IMR-90 (cell line): ENCODE measurements at regions not wholly inside any gene's neighbourhood (a gene's known extent, or its start where the extent isn't known, plus 50 kb on each side); places are given as distances from the start of the nearest gene placed in this dataset.

Experiments
- ATAC-seq: fragments of 200-7000 bp; cut with Tn5 transposase; 2 replicates; pipeline ENCODE4 v1.9.1; 2020; ENCODE audit warnings: low read depth, mild to moderate bottlenecking, moderate library complexity
- BruUV-seq: library from RNA; stranded (reverse); fragments of 400-500 nt; replicated peaks from 2 replicates; lab custom pipeline; 2021; lab: Mats Ljungman, UMichigan
- CTCF ChIA-PET: fragments of 300-600 bp; formaldehyde crosslinking; extraction: SDS; loops from one replicate; lab custom pipeline; 2021; ENCODE audit warnings: antibody characterized with exemption; lab: Yijun Ruan, JAX
- POLR2A ChIA-PET: fragments of 300-600 bp; sonication (Branson Sonifier 250); formaldehyde crosslinking; loops from one replicate; lab custom pipeline; 2022; ENCODE audit warnings: antibody characterized with exemption; ENCODE audit not compliant: unreplicated experiment; lab: Charles Lee
- DNase-seq: peaks from one replicate; pipeline ENCODE4 v3.0.0; 2013
- H2AFZ ChIP-seq: replicated peaks from 2 replicates; pipeline ENCODE3; 2013; ENCODE audit warnings: low read length, mild to moderate bottlenecking; ENCODE audit not compliant: poor library complexity
- H2AK5ac ChIP-seq: 2 replicates; pipeline ENCODE4 v1.6.1; 2013; ENCODE audit warnings: low read depth, low read length, inconsistent platforms
- H2AK9ac ChIP-seq: replicated peaks from 2 replicates; pipeline ENCODE3; 2013; ENCODE audit warnings: mild to moderate bottlenecking, low read depth, low read length, moderate library complexity; ENCODE audit not compliant: poor library complexity
- H2BK120ac ChIP-seq: 2 replicates; pipeline ENCODE4 v1.6.1; 2013; ENCODE audit warnings: low read depth, low read length, inconsistent platforms
- H2BK15ac ChIP-seq: 3 replicates; pipeline ENCODE4 v1.6.1; 2013; ENCODE audit warnings: low read depth, low read length, inconsistent platforms
- H2BK20ac ChIP-seq: 2 replicates; pipeline ENCODE4 v1.6.1; 2013; ENCODE audit warnings: low read depth, mild to moderate bottlenecking, inconsistent platforms, low read length, moderate library complexity
- H2BK5ac ChIP-seq: 2 replicates; pipeline ENCODE4 v1.6.1; 2013; ENCODE audit warnings: mild to moderate bottlenecking, low read depth, low read length, inconsistent platforms; ENCODE audit not compliant: poor library complexity, severe bottlenecking
- H3K14ac ChIP-seq: replicated peaks from 2 replicates; pipeline ENCODE4 v1.6.1; 2013; ENCODE audit warnings: low read depth, low read length, inconsistent platforms
- H3K18ac ChIP-seq: 2 replicates; pipeline ENCODE4 v1.6.1; 2013; ENCODE audit warnings: low read depth, low read length, control low read depth
- H3K23ac ChIP-seq: 2 replicates; pipeline ENCODE4 v1.6.1; 2013; ENCODE audit warnings: low read depth, low read length, inconsistent platforms
- H3K27ac ChIP-seq: 2 replicates; pipeline ENCODE4 v1.5.1; 2013; ENCODE audit warnings: mild to moderate bottlenecking, control low read depth, low read length; ENCODE audit not compliant: insufficient read depth
- H3K27me3 ChIP-seq: 2 replicates; pipeline ENCODE4 v1.6.1; 2013; ENCODE audit warnings: low read length; ENCODE audit not compliant: control insufficient read depth, insufficient read depth
- H3K36me3 ChIP-seq: 2 replicates; pipeline ENCODE4 v1.6.1; 2013; ENCODE audit warnings: low read length, mixed read lengths; ENCODE audit not compliant: control insufficient read depth, insufficient read depth
- H3K4ac ChIP-seq: 2 replicates; pipeline ENCODE4 v1.6.1; 2013; ENCODE audit warnings: low read depth, low read length, inconsistent platforms
- H3K4me1 ChIP-seq: 2 replicates; pipeline ENCODE4 v1.6.1; 2013; ENCODE audit warnings: low read length, mixed read lengths; ENCODE audit not compliant: control insufficient read depth, insufficient read depth
- H3K4me2 ChIP-seq: 2 replicates; pipeline ENCODE4 v1.6.1; 2013; ENCODE audit warnings: low read depth, mild to moderate bottlenecking, control low read depth, low read length, moderate library complexity
- H3K4me3 ChIP-seq: 2 replicates; pipeline ENCODE4 v1.5.1; 2013; ENCODE audit warnings: low read depth, mild to moderate bottlenecking, control low read depth, low read length, moderate library complexity; ENCODE audit not compliant: insufficient read depth
- H3K56ac ChIP-seq: 2 replicates; pipeline ENCODE4 v1.6.1; 2013; ENCODE audit warnings: low read length, inconsistent platforms; ENCODE audit not compliant: insufficient read depth; ENCODE audit errors: extremely low read depth
- H3K79me1 ChIP-seq, 2 experiments: 2 replicates each; pipeline ENCODE4 v1.6.1; 2013; ENCODE audit warnings: low read length in 2 of 2, inconsistent platforms in 1 of 2, low read depth in 1 of 2
- H3K9ac ChIP-seq: 2 replicates; pipeline ENCODE4 v1.6.1; 2013; ENCODE audit warnings: low read depth, low read length, control low read depth
- H3K9me1 ChIP-seq: 2 replicates; pipeline ENCODE4 v1.6.1; 2013; ENCODE audit warnings: low read length, inconsistent platforms; ENCODE audit not compliant: insufficient read depth
- H3K9me3 ChIP-seq: 2 replicates; pipeline ENCODE4 v1.6.1; 2013; ENCODE audit warnings: low read length; ENCODE audit not compliant: control insufficient read depth, insufficient read depth
- H4K20me1 ChIP-seq: 2 replicates; pipeline ENCODE4 v1.6.1; 2013; ENCODE audit warnings: low read length, inconsistent platforms; ENCODE audit not compliant: insufficient read depth
- H4K5ac ChIP-seq: 2 replicates; pipeline ENCODE4 v1.6.1; 2013; ENCODE audit warnings: mild to moderate bottlenecking, low read depth, low read length, control low read depth
- H4K8ac ChIP-seq, 2 experiments: 2 replicates each; pipeline ENCODE4 v1.6.1; 2013; ENCODE audit warnings: low read depth in 2 of 2, low read length in 2 of 2, control low read depth in 1 of 2, inconsistent platforms in 1 of 2
- H4K91ac ChIP-seq: 2 replicates; pipeline ENCODE4 v1.6.1; 2013; ENCODE audit warnings: low read depth, low read length, inconsistent platforms; ENCODE audit not compliant: insufficient read depth
- BHLHE40 ChIP-seq: fragments of 150-350 bp; IDR thresholded peaks from 2 replicates; pipeline ENCODE4 v1.6.1; 2016; ENCODE audit warnings: mild to moderate bottlenecking, low read depth, low read length
- CEBPB ChIP-seq: IDR thresholded peaks from 2 replicates; pipeline ENCODE4 v1.6.1; 2012; ENCODE audit warnings: low read depth, low read length, improper control_type of control experiment
- CHD1 ChIP-seq: IDR thresholded peaks from 2 replicates; pipeline ENCODE4 v1.6.1; 2012; ENCODE audit warnings: low read depth, low read length, improper control_type of control experiment
- CTCF ChIP-seq: conservative IDR thresholded peaks from 2 replicates; pipeline ENCODE4 v1.5.1; 2012; ENCODE audit warnings: mild to moderate bottlenecking, low read depth, low read length, improper control_type of control experiment
- FOS ChIP-seq: fragments of 150-350 bp; IDR thresholded peaks from 2 replicates; pipeline ENCODE4 v1.6.1; 2016; ENCODE audit warnings: low read depth, low read length
- MAFK ChIP-seq: IDR thresholded peaks from 2 replicates; pipeline ENCODE4 v1.6.1; 2012; ENCODE audit warnings: low read depth, low read length, improper control_type of control experiment
- MAZ ChIP-seq: IDR thresholded peaks from 2 replicates; pipeline ENCODE4 v1.6.1; 2012; ENCODE audit warnings: low read depth, mild to moderate bottlenecking, low read length, improper control_type of control experiment, moderate library complexity, borderline replicate concordance
- MXI1 ChIP-seq: IDR thresholded peaks from 2 replicates; pipeline ENCODE4 v1.6.1; 2012; ENCODE audit warnings: low read depth, mild to moderate bottlenecking, low read length, moderate library complexity, borderline replicate concordance
- NFE2L2 ChIP-seq: fragments of 150-350 bp; IDR thresholded peaks from 2 replicates; pipeline ENCODE4 v1.6.1; 2016; ENCODE audit warnings: low read depth, mild to moderate bottlenecking, low read length
- POLR2A ChIP-seq: IDR thresholded peaks from 2 replicates; pipeline ENCODE4 v1.6.1; 2012; ENCODE audit warnings: mild to moderate bottlenecking, low read depth, low read length
- RCOR1 ChIP-seq: IDR thresholded peaks from 2 replicates; pipeline ENCODE4 v1.6.1; 2012; ENCODE audit warnings: mild to moderate bottlenecking, low read length, improper control_type of control experiment; ENCODE audit not compliant: insufficient replicate concordance
- RFX5 ChIP-seq: IDR thresholded peaks from 2 replicates; pipeline ENCODE4 v1.8.0; 2012; ENCODE audit warnings: low read depth, mild to moderate bottlenecking, low read length, moderate library complexity
- SMC3 ChIP-seq: fragments of 150-350 bp; IDR thresholded peaks from 2 replicates; pipeline ENCODE4 v1.6.1; 2016; ENCODE audit warnings: low read depth, mild to moderate bottlenecking, antibody characterized with exemption, low read length, moderate library complexity
- dilution Hi-C: fragments of 300-500 bp; cut with HindIII; formaldehyde crosslinking; loops from one replicate; pipeline ENCODE4 v1.14.3; 2018; ENCODE audit warnings: low sequenced_read_pairs; ENCODE audit not compliant: unreplicated experiment
- in situ Hi-C: fragments of 300-500 bp; cut with MboI; formaldehyde crosslinking; loops from 3 replicates; pipeline ENCODE4 v1.14.3; 2019; ENCODE audit warnings: low sequenced_read_pairs, inconsistent platforms, mixed read lengths
- intact Hi-C: fragments of 100-400 bp; cut with micrococcal nuclease; formaldehyde crosslinking; loops from 2 replicates; pipeline ENCODE4 v1.10.0; 2022
- TF ChIP-seq, protein P1 (sequence below): fragments of 150-350 bp; IDR thresholded peaks from 2 replicates; pipeline ENCODE4 v1.6.1; 2017; ENCODE audit warnings: mild to moderate bottlenecking, antibody characterized with exemption, low read length, low read depth

GRCh38 chr2:199136681-199137080 is 321.1 kb downstream of the SATB2 start:
- H3K27ac ChIP-seq: no peak overlapping the region
- no peak overlapping the region for H2BK120ac ChIP-seq
- no peaks in the 10 kb centered on the region for H3K36me3 ChIP-seq
- no peak overlapping the region for H4K91ac ChIP-seq
- H3K9me3 ChIP-seq: no peaks in the 10 kb centered on the region
- no peak overlapping the region for H3K18ac ChIP-seq
- no peaks in the 10 kb centered on the region for H4K20me1 ChIP-seq
- in situ Hi-C loops (no loop called here), dilution Hi-C loops (no loop called here), intact Hi-C loops (no loop called here)
- POLR2A ChIA-PET: no interaction called here
- peak; percentile 57 for ATAC-seq
- no peak overlapping the region for H3K9ac ChIP-seq
- no peak overlapping the region for H4K8ac ChIP-seq
- DNase-seq: peak; percentile 87
- no peak overlapping the region for H3K56ac ChIP-seq
- TF ChIP-seq CHD1 (no peak), MAZ (no peak), CTCF (no peak), MAFK (no peak), RFX5 (no peak), RCOR1 (no peak), FOS (no peak), POLR2A (no peak), SMC3 (no peak), CEBPB (no peak), BHLHE40 (no peak), NFE2L2 (no peak), MXI1 (no peak)
- TF ChIP-seq, protein P1, sequence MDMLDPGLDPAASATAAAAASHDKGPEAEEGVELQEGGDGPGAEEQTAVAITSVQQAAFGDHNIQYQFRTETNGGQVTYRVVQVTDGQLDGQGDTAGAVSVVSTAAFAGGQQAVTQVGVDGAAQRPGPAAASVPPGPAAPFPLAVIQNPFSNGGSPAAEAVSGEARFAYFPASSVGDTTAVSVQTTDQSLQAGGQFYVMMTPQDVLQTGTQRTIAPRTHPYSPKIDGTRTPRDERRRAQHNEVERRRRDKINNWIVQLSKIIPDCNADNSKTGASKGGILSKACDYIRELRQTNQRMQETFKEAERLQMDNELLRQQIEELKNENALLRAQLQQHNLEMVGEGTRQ: no peak
- no peak overlapping the region for H2BK5ac ChIP-seq
- no peak overlapping the region for H2BK20ac ChIP-seq
- H3K4me2 ChIP-seq: no peak overlapping the region
- no peak overlapping the region for H4K5ac ChIP-seq
- H2AK9ac ChIP-seq: peak overlapping the region; percentile 72
- no peak overlapping the region for H3K14ac ChIP-seq
- no TSS peak for BruUV-seq
- H2AFZ ChIP-seq: peak overlapping the region; percentile 71
- H3K4me3 ChIP-seq: no peak overlapping the region
- H3K9me1 ChIP-seq: no peaks in the 10 kb centered on the region
- CTCF ChIA-PET: no interaction called here
- no peak overlapping the region for H3K4ac ChIP-seq
- H3K23ac ChIP-seq: no peak overlapping the region
- H2AK5ac ChIP-seq: no peak overlapping the region
- no peaks in the 10 kb centered on the region for H3K4me1 ChIP-seq
- no peak overlapping the region for H2BK15ac ChIP-seq
- no peaks in the 10 kb centered on the region for H3K27me3 ChIP-seq
- H3K79me1 ChIP-seq: no peaks in the 10 kb centered on the region
